Stimulated activated CD4-positive, alpha-beta T cell treated with anti-CD3 and anti-CD28 coated beads, Interleukin-2, amount 100 ng/mL, for 4 hours (primary cell): ENCODE measurements at regions not wholly inside any gene's neighbourhood (a gene's known extent, or its start where the extent isn't known, plus 50 kb on each side); places are given as distances from the start of the nearest gene placed in this dataset.
"Not testable (repeated sequence)": the region's sequence is repeated elsewhere in the genome, so short reads cannot be mapped to it uniquely, and the experiment has no call there.

Experiments used
- DNase-seq: peaks from one replicate; pipeline ENCODE4 v3.0.0-alpha.2; 2020; ENCODE audit warnings: low read depth

DNA sequence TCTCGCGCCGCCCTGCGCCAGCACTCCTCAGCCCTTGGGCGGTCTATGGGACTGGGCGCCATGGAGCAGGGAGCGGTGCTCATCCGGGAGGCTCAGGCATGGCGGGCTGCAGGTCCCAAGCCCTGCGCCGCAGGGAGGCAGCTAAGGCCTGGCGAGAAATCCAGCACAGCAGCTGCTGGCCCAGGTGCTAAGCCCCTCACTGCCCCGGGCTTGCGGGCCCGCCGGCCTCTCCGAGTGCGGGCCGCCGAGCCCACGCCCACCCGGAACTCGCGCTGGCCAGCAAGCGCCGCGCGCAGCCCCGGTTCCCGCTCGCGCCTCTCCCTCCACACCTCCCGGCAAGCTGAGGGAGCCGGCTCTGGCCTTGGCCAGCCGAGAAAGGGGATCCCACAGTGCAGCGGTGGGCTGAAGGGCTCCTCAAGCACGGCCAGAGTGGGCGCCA, 1517.2 kb downstream of the GRIK2 start:
- DNase-seq, result not testable (repeated sequence)

DNA sequence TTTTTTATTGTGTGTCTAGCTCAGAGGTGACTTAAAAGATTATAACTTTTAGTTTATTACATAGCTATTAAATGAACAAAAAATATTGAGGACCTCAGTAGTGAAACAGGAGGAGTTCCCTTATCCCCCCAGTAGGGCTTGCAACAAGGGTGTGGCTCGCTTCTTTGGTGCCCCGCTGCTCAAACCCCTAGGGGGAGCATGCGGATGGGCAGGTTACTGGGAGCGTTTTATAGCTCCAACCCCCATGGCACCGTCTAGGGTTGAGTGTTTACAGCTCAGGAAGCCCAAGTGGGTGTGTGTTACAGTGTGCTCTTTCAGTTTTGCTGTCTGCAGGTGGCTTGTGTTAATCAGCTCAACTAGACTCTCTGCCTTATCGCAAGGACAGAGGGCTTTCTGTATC, 1513.7 kb downstream of the GRIK2 start:
- DNase-seq, result no peak

DNA sequence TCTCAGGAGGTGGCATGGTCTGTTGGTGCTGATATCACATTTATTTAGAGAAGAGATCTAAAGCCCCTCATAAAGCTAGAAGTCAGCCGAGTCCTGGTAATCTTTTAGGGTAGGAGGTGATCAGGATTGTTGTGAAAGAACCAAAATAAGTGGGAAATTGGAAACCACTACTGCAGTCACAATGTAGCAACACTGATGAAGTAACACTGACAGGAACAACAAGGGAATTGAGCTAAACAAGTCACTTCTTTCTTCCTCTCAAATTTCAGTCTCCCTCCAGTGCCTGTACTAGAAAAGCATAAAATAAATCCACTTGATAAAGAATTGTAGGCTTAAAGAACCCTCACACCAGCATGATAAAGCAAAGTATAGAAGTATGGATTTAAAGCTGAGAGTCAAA, 1509.0 kb downstream of the GRIK2 start:
- no peak for DNase-seq

DNA sequence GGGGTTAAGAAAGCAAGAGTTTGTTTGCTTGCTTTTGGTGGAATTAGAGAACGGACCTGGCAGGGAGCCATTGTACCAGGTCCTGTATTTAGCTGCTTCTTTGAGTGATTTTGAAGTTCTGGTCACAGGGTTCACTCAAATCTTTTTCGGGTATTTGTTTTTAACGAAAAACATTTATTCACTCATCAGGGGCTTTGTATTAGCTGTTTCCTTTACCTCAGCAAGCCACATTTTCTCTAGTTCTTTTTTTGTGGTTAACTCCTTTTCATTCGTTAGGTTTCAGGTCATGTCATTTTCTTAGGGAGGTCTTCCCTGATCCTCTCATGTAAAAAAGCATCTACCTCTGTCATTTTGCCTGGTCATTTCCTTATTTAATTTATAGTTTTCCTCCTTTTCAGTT, 1502.2 kb downstream of the GRIK2 start:
- DNase-seq, result no peak

DNA sequence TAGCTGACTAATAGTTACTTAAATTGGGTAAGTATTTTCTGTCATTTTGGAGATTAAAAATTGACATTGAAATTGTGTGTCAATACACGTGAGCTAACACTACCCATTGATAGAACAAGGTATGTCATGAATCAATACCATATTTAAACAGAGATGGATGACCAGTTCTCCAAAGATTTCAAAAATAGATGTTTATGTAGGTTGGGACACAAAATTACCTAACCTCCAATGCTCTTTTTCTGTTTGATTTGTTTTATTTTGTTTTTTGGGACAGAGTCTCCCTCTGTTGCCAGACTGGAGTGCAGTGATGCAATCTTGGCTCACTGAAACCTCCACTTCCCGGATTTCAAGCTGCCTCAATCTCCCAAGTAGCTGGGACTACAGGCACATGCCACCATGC, 1491.7 kb downstream of the GRIK2 start:
- DNase-seq, result no peak

DNA sequence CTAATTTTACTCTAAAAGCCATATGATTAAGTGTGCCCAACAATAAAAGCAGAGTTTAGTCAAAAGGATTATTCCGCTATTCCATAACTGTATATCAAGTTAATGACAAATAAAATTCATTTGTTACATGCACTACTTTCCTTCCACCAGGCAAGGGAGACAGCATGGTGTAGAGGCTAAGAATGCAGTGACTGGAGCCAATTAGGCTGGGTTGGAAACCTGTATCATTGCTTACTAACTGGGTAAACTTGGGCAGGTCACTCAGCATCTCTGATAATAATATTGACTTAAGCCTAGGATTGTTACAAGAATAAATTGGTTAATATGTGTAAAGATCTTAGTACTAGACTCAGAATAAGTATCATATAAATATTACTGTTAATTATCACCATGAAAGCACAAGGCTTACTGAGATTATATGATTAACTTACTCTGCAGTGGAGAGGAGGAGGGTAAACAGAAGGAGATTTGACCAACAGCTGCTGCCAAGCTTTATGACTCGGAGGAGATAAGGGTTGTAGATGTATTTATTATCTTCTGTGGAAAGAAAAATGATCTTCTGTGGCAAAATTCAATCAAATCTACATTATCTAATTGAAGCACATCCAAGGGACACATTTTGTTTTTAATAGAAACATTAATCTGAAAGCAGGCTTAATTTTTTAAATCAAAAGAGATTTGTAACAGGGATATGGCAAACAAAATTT, 1459.9 kb downstream of the GRIK2 start:
- no peak for DNase-seq

DNA sequence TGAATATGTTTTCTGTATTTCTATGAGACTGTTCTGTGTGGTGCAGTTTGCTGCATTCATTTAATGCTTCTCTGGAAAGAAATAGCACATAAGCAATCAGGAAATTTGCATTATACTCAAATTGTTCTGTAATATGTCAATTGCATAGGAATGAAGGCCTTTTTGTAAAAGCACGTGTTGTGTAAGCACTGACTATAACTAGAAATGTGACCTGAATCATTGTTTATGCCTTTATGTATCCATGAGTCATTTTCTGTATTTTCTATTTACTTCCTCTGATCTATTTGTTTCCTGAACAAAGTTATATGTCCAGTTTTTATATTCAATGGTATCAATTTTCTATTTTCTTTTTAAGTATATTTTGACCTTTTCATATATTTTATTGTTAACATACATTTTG, 1455.3 kb downstream of the GRIK2 start:
- DNase-seq, result no peak

DNA sequence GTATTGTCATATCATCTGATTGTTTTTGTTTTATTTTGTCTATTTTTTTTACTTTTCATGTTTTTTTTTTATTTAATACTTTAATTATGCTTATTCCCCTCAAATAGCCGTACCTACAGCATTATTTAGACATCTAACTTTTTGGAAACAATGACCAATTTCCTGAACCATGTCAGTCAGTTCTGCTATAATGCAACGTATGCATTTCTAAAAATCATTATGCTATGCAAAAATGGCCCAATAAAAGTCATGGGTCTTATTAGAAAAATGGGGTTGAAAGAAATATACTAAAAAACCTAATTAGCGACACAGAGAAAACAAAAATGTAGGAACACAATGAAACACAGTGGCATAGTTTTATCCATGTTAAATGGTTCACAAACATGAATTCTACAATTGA, 1454.7 kb downstream of the GRIK2 start:
- DNase-seq, result no peak

DNA sequence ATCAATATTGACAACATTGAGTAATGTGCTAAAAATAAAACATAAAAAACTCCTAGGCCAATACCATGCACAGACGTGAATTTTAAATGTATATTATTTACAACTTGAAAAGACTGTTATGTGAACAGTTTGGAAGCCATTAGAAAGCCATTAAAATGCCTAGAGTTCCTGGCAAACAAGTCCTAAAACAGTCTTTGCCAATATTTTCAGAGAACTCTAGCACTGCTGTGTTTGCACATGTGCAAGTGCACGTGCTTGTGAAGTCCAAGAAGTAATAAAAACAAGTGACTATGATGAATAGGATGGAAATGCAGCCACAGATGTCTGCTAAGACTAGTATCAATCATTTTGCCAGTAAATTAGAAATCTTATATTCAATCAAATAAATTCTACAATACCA, 1447.6 kb downstream of the GRIK2 start:
- no peak for DNase-seq

DNA sequence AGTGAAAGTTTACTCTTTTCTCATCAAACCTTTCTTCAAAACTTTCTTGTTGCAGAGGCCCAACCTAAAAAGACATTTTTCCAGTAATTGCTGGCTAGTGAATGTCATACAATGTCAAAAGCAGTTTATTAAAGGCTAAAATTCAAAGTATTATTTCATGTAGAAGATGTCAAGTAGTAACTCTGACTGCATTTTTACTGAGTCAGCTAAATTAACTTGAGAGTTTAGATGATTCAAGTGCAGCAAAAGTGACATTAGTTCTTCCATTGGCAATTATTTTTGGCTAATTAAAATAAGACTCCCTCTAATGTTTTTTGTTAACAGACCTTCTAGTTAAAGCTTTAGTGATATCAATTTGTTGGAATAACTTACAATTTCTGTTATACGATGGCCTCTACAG, 1438.5 kb downstream of the GRIK2 start:
- no peak for DNase-seq

DNA sequence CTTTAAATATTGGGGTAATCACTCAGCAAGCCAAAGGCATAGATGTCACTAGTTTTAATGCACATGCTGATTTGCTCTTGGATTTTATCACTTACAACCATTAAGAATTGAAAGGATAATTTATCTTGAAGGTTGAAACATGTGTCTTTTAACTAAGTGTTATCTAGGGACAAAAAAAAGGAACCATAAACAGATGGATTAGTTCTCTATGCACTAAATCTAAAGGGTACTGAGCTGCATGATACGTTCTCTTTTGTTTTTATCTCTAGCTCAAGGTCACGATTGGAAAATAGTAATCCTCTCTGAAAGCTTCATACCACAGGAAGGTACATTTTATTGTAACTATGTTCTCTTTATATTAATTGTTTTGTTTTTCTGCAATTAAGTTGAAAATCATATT, 1426.6 kb downstream of the GRIK2 start:
- DNase-seq, result no peak

DNA sequence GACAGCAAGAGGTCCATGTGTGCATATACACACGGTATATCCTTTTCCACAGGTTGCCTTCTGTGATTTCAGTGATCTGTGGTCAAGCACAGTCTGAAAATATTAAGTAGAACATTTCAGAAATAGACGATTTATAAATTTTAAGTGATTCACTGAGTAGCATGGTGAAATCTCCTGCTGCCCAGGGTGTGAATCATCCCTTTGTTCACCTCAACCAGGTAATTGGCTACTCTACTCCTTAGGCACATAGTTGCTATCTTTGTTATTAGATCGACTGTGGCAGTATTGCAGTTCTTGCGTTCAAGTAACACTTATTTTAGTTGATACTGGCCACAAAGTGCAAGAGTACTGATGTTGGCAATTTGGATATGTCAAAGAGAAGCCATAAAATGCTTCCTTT, 1421.7 kb downstream of the GRIK2 start:
- no peak for DNase-seq

DNA sequence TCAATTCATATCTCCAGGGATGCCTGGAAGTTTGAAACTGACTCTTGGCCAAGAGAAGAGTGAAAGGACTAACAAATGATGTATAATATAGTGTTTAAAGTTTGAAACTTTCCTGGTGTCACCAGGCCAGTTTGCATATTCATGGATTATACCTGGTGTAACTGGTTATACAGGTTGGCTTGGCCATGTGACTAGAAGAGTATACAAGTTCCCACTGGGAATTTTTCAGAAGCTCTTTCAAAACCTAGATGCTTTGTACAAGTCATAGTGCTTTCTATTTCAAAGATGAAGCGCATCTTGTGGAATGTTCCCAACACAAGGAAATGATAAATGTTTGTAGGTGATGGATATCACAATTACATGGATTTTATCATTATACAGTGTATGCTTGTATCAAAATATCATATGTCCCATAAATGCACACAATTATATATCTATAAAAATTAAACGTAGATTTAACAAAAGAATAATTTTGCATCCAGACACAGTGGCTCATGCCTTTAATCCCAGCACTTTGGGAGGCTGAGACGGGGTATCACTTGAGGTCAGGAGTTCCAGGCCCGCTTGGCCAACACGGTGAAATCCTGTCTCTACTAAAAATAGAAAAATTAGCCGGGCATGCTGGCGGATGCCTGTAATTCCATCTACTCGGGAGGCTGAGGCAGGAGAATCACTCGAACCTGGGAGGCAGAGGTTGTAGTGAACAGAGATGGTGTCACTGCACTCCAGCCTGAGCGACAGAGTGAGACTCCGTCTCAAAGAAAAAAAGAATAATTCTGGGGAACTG, 1420.2 kb downstream of the GRIK2 start:
- DNase-seq, result no peak

DNA sequence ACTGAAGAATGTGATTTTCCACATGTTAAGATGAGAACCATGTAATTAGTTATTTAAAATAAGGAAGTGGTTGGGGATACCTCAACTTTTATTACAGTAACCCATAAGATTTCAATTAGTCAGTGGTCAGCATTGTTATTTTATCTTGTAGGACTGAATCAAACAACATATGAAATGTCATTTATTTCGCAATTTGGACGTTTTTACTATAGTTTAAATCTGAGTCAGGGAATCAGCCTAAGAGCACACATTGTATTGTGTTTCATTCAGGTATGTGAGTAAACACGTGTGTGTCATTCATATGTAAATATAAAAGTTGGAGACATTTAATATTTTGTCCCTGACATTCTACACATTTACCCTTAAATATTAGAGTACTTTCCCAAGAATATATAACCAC, 1418.7 kb downstream of the GRIK2 start:
- no peak for DNase-seq

DNA sequence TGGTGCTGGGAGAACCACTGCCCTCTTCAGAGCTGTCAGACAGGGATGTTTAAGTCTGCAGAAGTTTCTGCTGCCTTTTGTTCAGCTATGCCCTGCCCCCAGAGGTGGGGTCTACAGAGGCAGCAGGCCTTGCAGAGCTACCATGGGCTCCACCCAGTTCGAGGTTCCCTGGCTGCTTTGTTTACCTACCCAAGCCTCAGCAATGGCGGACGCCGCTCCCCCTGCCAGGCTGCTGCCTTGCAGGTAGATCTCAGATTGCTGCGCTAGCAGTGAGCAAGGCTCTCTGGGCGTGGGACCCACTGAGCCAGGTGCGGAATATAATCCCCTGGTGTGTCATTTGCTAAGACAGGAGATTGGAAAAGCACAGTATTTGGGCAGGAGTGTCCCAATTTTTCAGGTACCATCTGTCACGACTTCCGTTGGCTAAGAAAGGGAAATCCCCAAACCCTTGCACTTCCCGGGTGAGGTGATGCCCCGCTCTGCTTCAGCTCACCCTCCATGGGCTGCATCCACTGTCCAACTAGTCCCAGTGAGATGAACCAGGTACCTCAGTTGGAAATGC, 1415.5 kb downstream of the GRIK2 start:
- DNase-seq, result not testable (repeated sequence)

DNA sequence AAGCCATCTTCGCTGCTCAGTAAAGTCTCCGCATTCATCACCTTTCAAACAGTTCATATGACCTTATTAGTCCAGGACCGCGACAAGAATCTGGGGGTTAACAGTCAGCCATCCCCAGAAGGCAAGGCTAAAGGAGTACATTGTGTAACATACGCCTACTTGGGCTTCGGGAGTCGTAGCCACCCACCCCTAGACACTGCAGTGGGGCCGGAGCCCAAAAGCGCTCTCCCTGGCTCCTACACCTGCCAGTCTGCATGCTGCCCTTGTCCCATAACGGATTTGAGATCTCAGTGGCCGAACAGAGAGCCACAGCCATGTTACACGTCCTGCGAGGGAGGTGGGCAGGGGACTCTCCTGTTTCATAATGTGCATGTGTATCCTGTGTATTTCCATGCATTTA, 1405.5 kb downstream of the GRIK2 start:
- no peak for DNase-seq

DNA sequence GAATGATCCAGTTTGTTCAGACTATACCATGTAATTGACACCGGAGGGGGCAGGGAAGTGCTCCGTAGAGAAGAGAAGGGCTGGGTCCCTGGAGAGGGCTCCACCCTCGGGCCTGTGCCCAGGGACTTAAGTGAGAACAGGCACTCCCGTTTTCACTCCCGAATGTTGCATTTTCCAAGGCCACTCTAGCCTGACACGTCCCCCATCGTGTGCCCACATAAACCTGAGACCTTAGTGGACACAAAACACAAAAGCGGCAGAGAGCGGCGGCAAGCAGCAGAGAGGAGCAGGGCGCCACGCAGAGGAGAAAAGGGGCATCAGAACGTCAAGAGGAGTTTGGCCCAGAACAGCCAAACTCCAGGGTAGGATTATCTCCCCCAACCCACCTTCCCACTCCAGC, 1405.1 kb downstream of the GRIK2 start:
- no peak for DNase-seq

DNA sequence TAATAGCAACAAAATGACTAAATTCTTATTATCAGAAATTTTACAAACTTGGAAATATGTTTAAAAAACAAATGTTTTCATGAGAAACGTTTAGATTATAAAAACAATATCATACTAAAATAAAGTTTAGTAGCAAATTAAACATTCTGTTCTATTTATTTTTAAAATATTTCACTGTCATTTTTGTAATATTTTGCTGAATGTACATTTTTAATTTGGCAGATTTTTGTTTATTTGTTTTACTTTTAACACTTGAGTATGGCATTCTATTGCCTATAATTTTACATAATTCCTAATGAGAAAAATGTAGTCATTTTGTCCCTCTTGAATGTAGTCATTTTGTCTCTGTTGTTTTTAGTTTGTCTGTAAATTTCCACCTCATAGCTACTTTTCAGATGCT, 1400.2 kb downstream of the GRIK2 start:
- DNase-seq, result no peak

DNA sequence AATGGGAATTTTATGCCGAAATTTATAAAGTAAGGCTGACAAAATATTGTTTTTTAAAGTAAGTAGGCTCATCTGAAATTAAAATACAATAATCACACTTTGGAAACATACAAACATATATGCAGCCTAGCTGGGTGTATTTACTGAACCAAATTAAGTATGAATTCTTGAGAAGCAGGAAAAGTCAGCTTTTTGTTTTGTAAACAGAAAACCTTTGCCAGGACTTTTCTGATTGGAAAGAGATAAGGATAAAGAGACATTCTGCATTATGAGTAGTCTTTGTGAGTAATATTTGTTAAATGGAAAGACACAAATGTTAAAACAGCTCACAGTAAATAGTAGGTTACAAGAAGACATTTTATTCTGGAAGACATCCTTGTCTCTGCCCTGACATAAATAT, 1380.8 kb downstream of the GRIK2 start:
- no peak for DNase-seq

DNA sequence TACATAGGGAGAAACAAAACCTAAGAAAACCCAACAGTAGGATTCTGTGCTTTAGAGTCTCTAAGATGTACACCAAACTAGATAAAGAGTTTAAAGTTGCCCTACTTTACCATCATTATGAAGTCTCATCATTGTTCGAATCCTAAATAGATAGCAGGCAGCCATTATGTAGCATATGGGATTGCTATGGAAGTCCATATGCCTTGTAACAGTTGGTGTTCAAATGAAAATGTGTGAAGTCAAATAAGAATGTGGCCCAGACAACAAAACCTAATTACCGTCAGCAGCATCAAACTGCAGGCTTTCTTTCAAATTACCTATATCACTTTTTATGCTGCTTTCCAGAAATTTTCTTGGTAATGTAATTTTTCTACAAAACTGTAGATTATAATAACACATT, 1380.1 kb downstream of the GRIK2 start:
- DNase-seq, result no peak

DNA sequence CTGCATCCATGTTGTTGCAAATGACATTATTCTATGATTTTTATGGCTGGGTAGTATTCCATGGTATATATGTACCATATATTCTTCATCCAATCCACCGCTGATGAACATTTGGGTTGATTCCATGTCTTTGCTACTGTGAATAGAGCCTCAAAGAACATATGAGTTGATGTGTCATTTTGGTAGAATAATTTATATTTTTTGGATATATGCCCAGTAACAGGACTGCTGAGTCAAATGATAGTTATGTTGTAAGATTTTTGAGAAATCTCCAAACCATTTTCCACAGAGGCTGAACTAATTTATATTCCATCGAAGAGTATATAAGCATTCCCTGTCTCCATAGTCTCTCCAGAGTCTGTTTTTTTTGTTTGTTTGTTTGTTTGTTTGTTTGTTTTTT, 1373.5 kb downstream of the GRIK2 start:
- no peak for DNase-seq

DNA sequence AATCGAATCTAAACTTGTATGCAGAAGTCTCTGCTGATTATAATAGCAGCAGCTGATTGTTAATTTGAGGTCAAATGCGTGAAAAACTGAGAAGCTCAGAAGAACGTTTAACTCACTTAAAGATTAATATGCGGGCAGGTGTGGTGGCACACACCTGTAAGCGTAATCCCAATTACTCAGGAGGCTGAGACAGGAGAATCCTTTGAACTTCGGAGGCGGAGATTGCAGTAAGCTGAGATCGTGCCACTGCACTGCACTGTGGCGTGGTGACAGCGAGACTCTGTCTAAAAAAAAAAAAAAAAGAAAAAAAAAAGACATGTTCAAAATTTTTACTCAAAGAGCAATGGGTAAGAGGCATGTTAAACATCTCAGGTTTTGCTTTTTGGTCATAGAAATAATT, 1370.8 kb downstream of the GRIK2 start:
- no peak for DNase-seq

DNA sequence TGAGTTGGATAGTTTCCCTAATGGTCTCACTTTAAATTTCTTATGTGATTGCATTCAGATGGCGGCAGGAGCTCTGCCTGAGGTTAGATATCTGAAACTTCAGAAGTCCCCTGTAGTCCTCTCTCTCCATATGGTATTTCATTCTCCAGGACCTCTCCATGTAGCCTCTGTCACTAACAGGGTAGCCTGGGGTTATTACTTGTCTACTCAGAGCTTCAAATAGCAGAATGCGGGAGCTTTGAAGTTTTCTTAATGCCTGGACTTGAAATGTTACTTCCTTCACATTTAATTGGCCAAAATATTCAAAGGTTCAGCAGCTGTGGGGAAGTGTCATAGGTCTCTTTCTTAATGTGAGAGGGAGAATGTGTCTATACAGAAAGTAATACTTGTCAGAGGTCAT, 1370.4 kb downstream of the GRIK2 start:
- no peak for DNase-seq

DNA sequence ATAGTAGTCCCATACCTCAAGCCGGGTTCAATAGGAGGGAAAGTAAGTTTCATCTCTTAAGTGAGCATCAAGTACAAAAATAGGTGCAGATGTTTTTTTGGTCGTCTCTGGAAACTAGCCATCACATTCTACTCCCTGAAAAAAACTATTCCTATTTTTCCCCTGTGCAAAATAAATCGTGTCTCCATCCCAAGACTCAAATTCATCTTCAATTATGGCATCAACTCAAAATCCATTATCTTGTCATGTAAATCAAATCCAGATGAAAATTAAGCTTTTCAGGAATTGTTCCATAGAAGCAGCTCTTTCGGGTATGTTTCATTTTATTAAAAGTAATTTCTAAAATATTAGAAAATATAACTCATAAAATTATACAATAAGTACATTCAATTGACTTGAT, 1368.4 kb downstream of the GRIK2 start:
- DNase-seq, result no peak
